ENCODE measurements at regions not wholly inside any gene's neighbourhood (a gene's known extent, or its start where the extent isn't known, plus 50 kb on each side); places are given as distances from the start of the nearest gene placed in this dataset.
"Not testable (repeated sequence)": the region's sequence is repeated elsewhere in the genome, so short reads cannot be mapped to it uniquely, and the experiment has no call there.

DNA sequence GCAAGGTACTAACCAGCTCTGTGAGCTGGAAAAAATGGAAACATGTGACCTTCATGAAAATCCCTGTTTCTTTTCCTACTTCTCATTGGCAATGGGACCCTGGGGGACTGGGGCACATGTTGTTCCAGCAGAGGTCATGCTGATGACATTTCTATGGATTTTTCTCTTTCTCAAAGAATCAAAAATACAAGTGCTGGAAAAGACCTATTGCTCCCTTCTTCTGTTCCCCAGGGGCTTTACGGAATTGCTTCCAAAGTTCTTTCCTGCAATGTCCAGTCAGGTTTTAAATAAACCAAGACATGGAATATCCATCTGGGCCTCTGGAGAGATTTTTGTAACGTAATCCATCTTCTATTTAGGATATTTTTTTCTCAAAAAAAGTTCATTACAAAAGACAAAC lies 1006.1 kb upstream of the CELF4 start:
- no peak for DNase-seq (ENCODE audit: low read depth)

DNA sequence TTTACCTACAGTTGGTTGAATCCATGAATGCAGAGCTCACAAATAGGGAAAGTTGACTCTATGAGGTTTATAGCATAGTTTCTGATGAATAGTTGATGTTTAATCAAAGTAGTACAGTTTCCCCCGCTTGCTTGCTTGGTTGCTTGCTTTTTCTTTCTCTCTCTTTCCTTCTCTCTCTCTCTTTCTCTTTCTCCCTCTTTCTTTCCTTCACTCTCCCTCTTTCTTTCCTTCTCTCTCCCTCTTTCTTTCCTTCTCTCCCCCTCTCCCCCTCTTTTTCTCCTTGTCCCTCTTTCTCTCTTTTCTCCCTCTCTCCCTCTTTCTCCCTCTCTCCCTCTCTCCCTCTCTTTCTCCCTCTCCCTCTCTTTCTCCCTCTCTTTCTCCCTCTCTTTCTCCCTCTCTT lies 999.9 kb upstream of the CELF4 start:
- no peak for DNase-seq (ENCODE audit: low read depth)

DNA sequence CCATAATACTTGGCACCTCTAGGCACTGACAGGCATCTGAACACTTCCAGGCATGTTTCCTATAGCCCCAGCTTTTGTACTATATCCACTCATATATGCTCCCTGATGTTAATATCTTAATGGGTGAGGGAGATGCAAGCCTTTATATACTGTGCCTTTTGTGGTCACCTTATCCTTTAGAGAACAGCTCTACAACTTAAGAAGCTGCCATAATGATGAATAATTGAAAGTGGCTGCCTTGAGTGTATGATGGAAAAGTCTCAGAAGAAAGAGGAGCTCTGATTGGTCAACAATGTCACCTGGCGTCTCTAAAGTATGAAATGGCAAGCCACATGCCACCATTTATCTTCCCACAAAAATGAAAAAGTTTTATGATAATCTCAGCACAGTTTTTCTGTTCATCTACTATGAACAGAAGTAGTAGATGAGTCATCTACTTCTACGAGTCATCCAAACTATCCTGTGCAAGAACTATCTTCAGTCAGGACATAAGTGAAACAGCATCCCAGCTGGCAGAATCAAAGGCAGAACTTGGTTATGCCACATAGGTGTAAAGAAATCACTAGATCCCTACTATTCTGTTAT lies 997.9 kb upstream of the CELF4 start:
- no peak for DNase-seq (ENCODE audit: low read depth)

- DNase-seq (ENCODE audit: low read depth) = no peak
Observed at GRCh38 chr18:38557006-38557405, 991.4 kb upstream of the CELF4 start.

GRCh38 chr18:38552732-38553321 lies 987.2 kb upstream of the CELF4 start:
- DNase-seq (ENCODE audit: low read depth) = no peak

DNA sequence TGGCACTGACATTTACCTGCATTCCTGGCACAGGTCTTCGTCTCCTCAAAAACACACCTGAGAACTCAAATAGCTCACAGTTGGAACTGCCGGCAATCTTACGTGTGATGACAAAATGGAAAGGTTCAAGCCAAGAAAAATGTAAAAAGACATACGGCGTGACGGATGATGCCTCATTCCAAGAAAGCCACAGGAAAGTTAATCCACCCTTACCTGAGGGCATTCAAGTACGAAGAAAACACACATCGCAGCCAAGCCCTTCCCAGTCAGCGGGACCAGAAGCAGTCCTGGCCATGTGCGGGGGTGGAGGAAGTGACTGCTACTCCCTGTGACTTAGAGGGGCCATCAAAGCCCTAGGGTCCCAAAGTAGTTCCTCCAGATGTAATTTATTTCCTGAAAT lies 986.3 kb upstream of the CELF4 start:
- DNase-seq (ENCODE audit: low read depth) = no peak

DNA sequence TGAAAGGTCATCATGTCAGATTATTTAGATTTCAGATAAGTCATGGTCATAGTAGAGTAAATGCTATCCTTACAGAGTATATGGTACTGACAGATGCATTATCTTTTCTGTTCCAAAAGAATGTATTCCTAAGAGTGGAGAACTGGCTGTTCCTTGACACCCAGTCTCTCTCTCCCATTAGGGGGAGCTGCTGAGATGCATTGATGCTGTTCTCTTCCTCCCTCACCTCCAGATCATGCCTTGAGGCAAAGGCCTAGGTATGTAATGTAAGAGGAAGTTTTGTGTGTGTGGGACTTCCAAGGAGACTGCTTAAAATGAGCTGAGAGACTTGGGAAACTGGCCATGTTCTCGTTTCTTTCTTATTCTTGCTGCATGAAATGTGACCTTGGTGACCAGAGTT lies 979.5 kb upstream of the CELF4 start:
- DNase-seq (ENCODE audit: low read depth) = no peak

GRCh38 chr18:38539856-38540255 lies 974.3 kb upstream of the CELF4 start:
- DNase-seq (ENCODE audit: low read depth) = no peak

DNA sequence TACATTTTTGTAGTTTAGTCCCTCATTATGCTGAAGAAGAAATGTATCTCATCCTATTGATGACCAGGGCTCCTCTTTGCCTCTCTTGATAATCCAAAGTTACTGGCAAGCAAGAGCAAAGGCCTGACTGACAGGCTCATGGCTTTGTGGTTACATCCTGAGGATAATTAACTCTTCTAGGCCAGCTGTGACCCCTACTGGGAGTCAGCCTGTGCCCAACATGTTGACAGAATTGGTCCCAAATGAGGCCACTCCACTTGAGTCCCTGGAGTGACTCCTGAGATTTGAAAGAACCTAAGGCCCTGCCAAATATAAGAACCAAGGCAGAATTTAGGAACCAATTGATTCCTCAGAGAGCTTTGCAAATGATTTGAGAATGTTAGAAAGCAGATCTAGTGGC lies 973.8 kb upstream of the CELF4 start:
- no peak for DNase-seq (ENCODE audit: low read depth)

GRCh38 chr18:38534073-38534472 lies 968.5 kb upstream of the CELF4 start:
- DNase-seq (ENCODE audit: low read depth) = no peak

DNA sequence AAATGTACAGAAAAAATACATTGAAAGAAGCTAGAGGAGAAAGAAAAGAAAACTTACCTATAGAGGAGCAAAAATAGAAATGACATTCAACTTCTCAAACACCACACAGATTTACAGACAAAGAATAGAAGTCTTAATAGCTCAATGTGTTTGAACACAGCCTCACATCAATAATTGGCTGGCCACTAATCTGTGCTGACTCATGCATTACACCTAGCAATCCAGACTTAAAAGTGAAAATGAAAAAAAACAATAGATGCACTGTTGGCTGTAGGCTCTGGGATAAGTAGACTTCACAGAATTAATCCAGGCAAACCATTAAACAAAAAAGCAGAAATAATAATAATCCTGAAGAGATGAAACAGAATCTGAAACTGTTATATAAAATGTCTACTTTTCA lies 961.3 kb upstream of the CELF4 start:
- no peak for DNase-seq (ENCODE audit: low read depth)

DNA sequence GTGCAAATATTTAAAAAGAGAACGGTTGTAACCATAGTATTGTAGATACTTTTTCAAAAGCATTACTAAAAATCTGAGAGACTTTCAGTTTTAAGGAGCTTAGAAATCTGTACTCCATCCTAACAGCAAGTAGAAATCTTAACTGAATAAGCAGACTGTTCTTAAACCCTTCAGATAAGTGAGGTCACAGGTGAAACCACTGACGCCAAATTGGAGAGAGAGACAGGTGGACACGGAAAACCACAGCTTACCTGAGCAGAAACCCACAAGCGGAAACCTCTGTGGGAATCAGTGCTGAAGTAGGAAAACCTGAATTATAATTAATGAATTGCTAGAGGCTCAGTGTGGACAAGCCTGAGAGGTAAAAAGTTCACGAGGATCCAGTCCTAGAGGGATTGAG lies 959.4 kb upstream of the CELF4 start:
- DNase-seq (ENCODE audit: low read depth) = no peak

DNA sequence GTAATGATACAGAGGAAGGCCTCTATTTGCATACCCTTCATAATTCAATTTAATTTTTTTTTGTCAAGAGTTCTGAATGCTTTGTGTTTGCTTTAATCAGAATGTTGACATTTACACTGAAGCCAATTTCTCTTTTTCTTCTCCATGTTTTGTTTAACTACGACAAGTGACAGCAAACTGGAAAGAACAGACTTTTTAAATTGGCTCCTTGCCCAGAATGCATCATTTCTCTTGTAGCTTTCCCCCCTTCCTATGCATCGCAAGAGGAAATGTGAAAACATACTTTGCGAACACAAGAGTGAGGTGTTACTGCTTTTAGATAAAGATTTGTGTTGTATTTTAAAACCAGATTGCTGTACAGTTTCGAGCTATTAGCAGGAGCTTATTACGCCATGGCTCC lies 955.2 kb upstream of the CELF4 start:
- DNase-seq (ENCODE audit: low read depth) = no peak

GRCh38 chr18:38502539-38502938 lies 936.9 kb upstream of the CELF4 start:
- DNase-seq (ENCODE audit: low read depth) = no peak

GRCh38 chr18:38497266-38497665 lies 931.7 kb upstream of the CELF4 start:
- no peak for DNase-seq (ENCODE audit: low read depth)

GRCh38 chr18:38496222-38496793 lies 930.7 kb upstream of the CELF4 start:
- DNase-seq (ENCODE audit: low read depth) = no peak

DNA sequence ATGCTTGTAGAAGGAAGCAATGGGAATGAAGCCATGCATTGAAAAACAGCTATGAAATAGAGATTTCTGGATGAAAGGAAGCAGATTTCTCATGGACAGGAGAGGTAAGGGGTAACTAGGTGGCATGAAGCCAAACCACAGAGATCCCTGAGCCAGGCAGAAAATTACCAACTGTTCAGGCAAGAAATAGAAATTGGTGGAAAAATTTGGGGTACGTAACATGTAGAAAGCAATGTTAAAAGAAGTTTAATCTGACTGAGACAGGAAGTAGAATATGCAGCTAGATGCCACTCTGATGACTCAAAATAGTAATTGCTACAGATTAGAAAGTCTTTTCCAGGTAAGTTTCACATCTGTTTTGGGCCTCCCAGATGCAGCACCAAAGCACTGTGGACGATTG lies 928.5 kb upstream of the CELF4 start:
- no peak for DNase-seq (ENCODE audit: low read depth)

DNA sequence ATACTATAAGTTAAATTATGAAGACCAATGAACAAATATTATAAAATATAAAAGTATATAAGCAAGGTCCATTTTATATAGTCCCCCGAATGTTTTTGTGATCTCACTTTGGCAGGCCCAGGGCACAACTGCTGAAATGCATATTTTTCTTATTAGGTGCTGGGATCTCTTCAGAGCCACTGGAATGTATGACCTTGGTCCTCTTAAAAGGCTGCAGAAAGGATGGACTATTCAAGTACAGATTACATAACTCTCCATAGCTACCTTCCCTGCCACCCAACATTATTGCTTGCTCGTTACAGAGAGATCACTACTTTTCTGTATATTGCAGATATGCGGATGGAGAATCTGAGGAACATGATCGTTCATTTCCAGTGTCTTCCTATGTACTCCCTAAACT lies 925.6 kb upstream of the CELF4 start:
- no peak for DNase-seq (ENCODE audit: low read depth)

GRCh38 chr18:38489721-38490120 lies 924.1 kb upstream of the CELF4 start:
- not testable (repeated sequence) for DNase-seq (ENCODE audit: low read depth)

DNA sequence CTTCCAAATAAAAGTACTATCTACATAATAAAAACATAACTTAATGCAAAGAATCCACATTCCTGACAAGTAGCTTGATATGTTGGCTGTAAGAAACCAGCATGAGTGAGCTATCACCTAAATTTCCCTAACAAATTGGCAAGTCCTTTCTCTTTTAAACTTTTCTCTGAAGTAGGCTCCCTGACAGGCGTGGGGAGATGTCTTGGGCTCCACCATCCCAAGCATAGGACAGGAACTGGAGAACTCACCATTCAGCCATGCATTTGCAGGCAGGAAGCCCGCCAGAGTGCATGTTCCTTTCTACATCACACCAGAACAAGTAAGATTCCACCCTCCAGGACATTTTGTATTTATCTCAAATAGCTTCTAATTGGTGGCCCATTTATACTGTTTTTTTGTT lies 921.9 kb upstream of the CELF4 start:
- no peak for DNase-seq (ENCODE audit: low read depth)

DNA sequence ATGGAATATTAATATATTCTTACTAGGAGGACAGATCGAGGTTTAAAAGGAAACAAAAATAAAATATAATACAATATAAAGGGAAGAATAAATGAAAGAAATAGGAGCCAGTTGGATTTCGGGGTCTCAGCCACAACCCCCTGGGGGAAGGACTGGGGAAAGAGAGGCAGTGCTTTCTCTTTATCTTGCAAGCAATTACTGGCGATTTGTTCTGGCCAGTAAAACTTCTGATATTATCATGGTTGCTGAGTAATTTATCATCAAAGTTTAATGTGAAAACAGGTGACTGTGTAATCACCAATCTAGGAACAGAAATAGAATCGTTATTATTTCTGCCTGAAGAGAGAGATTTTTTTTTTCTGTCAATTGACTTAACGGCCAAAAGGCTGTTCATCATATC lies 917.7 kb upstream of the CELF4 start:
- no peak for DNase-seq (ENCODE audit: low read depth)

DNA sequence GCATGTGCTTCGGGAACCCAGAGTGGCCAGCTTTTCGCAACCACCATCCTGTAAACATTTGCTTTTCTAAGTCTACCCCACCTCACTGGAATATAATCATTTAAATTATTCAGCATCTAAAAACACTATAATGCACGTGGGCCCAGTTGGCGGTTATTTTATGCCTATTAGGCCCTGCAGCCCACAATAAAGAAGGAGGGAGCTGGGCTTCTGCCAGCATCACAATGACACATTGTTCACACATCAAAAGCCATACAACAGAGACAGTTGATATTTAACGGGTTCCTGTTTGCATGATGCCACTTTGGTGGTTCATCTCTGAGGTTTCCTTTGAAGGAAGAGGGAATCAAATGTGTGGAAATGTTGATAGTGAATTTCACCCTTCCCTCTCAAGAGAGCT lies 916.0 kb upstream of the CELF4 start:
- peak; percentile 41 for DNase-seq (ENCODE audit: low read depth)

- peak; percentile 66 for DNase-seq (ENCODE audit: low read depth)
Observed at GRCh38 chr18:38475686-38476085, 910.1 kb upstream of the CELF4 start.

- DNase-seq (ENCODE audit: low read depth) = no peak
Observed at GRCh38 chr18:38473535-38473934, 907.9 kb upstream of the CELF4 start.
